Epithelial cell of proximal tubule (primary cell): ENCODE measurements at regions not wholly inside any gene's neighbourhood (a gene's known extent, or its start where the extent isn't known, plus 50 kb on each side); places are given as distances from the start of the nearest gene placed in this dataset.

Experiments used
- DNase-seq: peaks from one replicate; pipeline ENCODE4 v3.0.0-alpha.2; 2011; ENCODE audit warnings: low read depth
- H3K4me3 ChIP-seq: 2 replicates; pipeline ENCODE4 v1.5.1; 2011; ENCODE audit warnings: low read depth, mild to moderate bottlenecking, low read length
- CTCF ChIP-seq: conservative IDR thresholded peaks from 2 replicates; pipeline ENCODE4 v1.5.1; 2012; ENCODE audit warnings: low read depth, mild to moderate bottlenecking, low read length

- no peak for TF ChIP-seq CTCF
- no peak for DNase-seq
- no peak overlapping the region for H3K4me3 ChIP-seq
Observed at GRCh38 chr6:167208819-167209576, 51.2 kb upstream of the GPR31 start.

GRCh38 chr6:167209577-167209975, 51.8 kb upstream of the GPR31 start:
- TF ChIP-seq CTCF = no peak
- DNase-seq = no peak
- no peak overlapping the region for H3K4me3 ChIP-seq

- TF ChIP-seq CTCF = no peak
- DNase-seq = no peak
Observed at GRCh38 chr6:167210375-167211294, 52.9 kb upstream of the GPR31 start.

GRCh38 chr6:167211295-167211648, 53.5 kb upstream of the GPR31 start:
- no peak for DNase-seq
- H3K4me3 ChIP-seq = no peak overlapping the region
- TF ChIP-seq CTCF = no peak

More at GRCh38 chr6:167210375-167211294, 52.9 kb upstream of the GPR31 start:
- H3K4me3 ChIP-seq = no peak overlapping the region

GRCh38 chr6:167211881-167212712, 54.3 kb upstream of the GPR31 start:
- TF ChIP-seq CTCF = no peak
- no peak overlapping the region for H3K4me3 ChIP-seq
- no peak for DNase-seq

GRCh38 chr6:167212713-167213005, 54.9 kb upstream of the GPR31 start:
- DNase-seq = no peak
- H3K4me3 ChIP-seq = no peak overlapping the region
- no peak for TF ChIP-seq CTCF
